HG02938 (cell line): ENCODE measurements at regions not wholly inside any gene's neighbourhood (a gene's known extent, or its start where the extent isn't known, plus 50 kb on each side); places are given as distances from the start of the nearest gene placed in this dataset.
"Not testable (repeated sequence)": the region's sequence is repeated elsewhere in the genome, so short reads cannot be mapped to it uniquely, and the experiment has no call there.

ENCODE experiments used
- ATAC-seq: cut with Tn5 transposase; IDR thresholded peaks from one replicate; pipeline ENCODE4 v1.9.1; 2021; ENCODE audit warnings: mild to moderate bottlenecking, moderate library complexity; ENCODE audit not compliant: unreplicated experiment

DNA sequence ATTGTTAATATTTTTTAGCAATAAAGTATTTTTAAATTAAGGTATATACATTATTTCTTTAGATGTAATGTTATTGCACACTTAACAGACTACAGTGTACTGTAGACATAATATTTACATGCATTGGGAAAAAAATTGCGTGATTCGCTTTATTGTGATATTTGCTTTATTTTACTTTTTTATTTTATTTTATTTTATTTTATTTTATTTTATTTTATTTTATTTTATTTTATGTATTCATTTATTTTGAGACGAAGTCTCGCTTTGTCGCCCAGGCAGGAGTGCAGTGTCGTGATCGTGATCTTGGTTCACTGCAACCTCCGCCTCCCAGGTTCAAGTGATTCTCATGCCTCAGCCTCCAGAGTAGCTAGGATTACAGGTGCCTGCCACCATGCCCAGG lies 1522.7 kb downstream of the AMY1C start:
- not testable (repeated sequence) for ATAC-seq

DNA sequence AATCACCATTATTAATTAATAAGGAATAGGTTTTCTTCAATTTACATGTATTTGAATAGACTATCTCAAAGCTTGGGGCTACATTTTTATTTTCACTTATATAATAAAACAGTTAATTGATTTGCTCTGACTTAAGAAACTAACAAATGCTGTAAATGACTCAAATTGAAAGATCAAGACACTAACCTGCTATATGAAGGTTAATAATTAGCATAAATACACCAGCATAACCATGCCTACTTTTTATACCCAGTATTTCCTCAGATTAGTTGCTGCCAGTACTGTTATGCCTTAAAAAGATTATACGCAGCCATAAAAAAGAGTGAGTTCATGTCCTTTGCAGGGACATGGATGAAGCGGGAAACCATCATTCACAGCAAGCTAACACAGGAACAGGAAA lies 1545.1 kb downstream of the AMY1C start:
- ATAC-seq: no peak

DNA sequence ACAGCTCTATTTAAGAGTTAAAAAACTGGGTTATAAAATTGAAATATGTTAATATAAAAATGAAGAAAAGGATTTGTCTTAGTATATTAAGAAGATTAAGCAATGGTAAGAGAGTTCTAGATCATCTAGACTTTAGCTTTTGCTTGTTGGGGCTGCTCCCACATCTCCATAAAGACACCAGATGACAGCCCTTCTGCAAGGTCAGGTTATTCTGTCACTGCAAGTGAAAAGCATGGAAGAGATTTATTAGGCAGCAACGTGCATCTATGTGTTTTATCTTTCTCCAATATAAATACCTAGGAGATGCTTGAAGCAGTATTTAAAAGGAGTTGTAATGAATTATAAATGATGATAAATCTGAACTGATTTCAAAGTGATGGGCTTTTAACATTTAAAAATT lies 1560.4 kb downstream of the AMY1C start:
- no peak for ATAC-seq

DNA sequence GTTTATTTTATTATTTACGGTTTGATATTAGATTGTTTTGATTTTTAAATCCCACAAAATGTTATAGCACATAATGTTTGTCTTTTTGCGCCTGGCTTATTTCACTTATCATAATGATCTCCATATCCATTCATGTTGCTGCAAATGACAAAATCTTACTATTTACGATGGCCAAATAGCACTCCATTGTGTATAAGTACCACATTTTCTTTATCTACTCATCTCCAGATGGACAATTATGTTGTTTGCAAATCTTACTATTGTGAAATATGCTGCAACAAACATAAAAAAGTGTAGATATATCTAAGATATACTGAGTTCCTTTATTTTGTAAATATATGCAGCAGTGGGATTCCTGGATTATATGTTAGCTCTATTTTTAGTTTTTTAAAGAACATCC lies 1568.3 kb downstream of the AMY1C start:
- no peak for ATAC-seq

DNA sequence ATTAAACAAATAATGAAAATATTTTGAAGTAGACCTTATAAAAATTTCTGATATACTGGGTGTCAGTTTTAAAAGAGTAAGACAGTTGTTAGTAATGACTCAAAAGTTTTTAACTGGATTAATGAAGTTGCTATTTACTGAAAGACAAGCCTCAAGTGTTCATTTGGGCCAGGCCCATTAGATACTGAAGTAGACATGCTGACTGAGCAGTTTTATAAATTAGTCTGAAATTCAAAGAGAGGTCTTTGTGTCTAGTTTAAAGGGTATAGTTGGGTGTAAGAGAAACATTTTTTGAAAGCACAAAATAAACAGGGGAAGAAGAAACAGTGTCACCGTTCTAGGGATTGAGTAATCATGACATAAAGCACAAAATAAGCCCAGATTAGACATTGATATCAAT lies 1577.2 kb downstream of the AMY1C start:
- no peak for ATAC-seq

GRCh38 chr1:105337420-105337819 lies 1587.7 kb downstream of the AMY1C start:
- ATAC-seq: no peak

DNA sequence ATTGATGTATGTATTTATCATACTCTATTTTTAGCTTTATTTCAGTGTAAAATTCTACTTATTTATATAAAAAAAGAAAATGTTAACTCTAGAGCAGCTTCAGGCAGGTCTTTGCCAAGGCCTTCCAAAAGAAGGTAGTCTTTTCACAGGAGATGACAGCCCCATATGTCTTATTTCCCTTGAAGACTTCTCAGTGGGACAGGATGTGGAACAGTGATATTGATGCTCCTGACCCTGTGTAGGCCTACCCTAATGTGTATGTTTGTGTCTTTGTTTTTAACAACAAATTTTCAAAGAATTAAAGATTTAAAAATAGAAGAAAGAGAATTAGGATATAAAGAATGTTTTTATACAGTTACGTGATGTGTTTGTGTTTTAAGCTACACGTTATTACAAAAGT lies 1593.6 kb downstream of the AMY1C start:
- ATAC-seq: no peak

- no peak for ATAC-seq
Measured at GRCh38 chr1:105359457-105359856, 1609.8 kb downstream of the AMY1C start.

DNA sequence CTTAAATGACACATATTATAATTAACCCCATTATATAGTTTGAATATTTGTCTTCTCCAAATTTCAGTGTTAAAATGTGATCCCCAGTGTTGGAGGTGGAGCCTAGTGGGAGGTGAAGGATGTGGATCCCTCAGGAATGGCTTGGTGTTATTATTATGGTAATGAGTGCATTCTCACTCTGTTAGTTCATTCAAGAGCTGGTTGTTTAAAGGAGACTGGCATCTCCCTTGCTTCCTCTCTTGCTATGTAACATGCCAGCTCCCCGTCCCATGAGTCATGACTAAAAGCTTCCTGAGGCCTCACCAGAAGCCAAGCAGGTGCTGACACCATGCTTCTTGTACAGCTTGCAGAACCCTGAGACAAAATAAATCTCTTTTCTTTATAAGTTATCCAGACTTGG lies 1612.7 kb downstream of the AMY1C start:
- no peak for ATAC-seq

GRCh38 chr1:105368446-105368845 lies 1618.7 kb downstream of the AMY1C start:
- ATAC-seq: no peak

DNA sequence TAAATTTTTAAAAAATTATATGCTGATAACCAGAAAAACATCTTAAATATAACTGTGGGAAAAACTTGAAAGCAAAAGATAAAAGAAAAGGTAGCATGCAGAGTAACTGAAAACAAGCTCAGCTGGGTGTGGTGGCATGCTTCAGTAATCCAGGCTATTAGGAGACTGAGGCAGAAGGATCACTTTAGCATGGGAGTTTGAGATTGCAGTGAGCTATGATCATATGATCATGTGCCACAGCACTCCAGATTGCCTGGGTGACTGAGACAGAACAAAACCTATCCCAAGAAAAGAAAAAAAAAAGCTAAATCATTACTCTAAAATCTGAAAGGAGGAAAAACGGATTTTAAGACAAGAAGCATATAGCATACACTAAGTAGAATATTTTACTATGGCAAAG lies 1624.0 kb downstream of the AMY1C start:
- no peak for ATAC-seq

DNA sequence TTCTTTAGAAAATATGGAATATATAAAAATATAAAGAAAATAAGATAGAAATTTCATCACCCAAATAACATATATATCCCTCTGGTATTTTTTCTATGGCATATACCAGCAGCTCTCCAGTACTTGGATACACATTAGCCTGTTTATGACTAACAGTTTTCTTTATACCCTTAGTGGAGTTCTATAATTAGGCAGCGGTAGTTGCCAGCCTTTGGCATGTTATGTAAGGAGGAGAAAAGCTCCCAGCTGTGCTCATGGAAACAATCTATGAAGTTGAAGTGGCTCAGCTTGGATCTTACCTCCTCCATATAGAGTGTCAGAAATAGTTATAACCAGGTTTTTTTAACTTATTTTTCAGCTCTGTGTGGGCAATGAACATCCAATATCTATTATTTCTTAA lies 1636.8 kb downstream of the AMY1C start:
- no peak for ATAC-seq

DNA sequence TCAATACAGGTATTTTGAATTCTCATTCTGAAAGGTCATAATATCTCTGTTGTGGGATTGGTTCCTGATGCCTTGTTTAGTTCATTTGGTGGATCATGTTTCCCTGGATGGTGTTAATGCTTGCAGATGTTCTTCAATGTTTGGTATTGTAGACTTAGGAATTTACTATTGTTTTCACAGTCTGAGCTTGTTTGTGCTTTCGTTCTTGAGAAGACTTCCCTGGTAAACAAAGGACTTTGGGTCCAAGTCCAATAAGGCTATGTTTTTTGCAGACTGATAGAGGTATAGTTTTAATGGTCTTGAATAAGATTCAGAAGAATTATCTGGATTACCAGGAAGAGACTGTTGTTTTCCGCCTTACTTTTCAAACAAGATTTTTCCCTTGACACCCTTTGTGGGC lies 1646.3 kb downstream of the AMY1C start:
- ATAC-seq: no peak

DNA sequence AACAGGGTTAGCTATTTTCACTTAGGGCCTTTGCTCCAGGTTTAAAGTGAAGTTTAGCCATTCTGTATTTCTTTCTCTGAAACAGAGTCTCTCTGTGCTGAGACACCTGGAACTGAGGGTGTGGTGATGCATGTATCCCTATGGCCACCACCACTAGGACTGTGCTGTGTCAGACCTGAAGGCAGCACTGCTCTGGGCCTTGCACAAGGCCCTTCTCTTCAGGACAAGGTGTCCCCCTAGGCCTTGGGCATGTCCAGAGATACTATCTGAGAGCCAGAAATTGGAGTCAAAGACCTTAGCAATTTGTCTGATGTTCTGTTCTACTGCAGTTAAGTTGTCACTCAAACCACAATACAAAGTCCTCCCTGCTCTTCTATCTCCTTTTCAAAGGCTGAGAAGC lies 1649.2 kb downstream of the AMY1C start:
- ATAC-seq: no peak

DNA sequence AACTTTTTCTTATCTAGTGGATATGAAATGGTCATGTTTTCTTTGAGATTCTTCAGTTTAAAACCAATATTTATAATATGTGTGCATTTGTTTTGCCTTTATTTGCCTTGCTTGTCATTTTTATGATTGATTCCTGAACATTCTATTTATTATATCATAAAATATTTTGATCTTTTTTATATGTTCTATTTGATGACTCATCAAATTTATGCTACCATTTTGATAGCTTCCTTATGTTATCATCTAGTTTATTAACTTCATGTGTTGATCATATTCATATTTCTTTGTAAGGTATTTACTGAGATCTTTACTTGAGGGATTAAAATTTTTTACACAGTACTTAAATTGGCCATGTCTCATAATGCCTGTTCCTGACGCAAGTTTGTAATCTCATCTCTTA lies 1650.0 kb downstream of the AMY1C start:
- no peak for ATAC-seq

GRCh38 chr1:105416261-105416660 lies 1640.2 kb upstream of the PRMT6 start:
- ATAC-seq: no peak

DNA sequence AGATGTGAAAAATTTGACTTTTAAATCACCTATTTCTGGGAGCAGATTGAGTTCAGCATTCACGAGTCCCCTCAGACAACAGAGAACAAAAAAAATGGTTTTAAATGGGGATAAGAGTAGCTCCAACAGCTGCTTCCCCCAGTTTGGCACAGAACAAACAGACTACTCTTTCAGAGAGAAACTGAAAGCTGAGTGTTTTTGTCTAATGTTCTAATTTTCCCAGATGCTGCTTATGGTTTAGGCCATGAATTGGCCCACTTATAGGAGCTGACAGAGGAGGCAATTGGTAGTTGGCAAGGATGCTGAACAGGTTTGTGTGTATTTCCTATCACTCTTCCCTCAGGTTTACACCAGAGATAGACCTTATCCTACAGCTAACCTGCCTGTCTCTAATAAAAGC lies 1637.4 kb upstream of the PRMT6 start:
- no peak for ATAC-seq

DNA sequence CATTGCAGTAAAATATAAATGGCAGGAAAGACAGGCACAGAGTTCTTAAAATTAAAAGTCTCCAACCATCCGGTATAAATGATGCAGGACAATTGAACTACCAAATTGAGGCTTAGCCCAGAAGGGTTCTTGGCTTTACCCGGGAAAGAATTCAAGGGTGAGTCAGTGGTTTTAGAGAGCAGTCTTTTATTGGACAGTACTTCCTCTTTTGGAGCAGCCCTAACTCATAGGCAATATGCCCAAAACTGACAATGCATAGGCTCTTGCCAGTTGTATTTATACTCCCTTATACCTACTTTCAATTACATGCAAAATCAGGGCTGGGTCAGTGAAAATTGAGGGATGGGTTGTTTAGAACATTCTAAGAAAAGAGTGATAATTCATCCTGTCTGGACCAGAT lies 1628.9 kb upstream of the PRMT6 start:
- no peak for ATAC-seq

DNA sequence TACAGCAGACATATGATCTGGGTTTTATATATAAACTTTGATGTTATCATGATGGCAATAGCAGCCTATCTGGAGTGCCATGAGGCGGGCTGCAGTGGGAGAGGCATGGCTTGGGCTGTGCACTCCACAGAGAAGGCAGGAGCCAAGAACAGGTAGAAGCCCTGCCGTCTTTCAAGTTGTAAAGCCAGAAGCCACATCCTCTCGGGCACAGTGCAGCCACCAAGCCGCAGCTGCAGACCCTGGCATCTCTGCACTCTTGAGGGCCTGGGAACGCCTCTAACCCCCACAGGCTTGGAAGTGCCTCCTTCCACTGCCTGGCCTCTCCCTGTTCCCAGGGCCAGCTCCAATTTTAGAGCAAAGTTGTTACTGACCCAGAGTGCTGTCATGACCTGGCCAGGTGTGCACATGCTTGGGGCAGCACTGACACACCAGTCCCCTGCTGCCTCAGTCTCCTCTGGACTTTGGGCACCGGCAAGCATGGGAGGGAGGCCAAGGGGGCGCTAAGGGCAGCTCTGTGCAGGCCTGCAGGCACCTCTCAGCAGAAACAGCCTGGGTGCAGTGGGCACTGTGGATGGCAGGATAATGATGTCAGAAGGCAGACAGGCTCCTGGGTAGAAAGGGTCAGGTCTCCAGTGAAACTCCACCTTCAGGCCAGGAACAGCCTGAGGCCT lies 1619.8 kb upstream of the PRMT6 start:
- ATAC-seq: no peak

DNA sequence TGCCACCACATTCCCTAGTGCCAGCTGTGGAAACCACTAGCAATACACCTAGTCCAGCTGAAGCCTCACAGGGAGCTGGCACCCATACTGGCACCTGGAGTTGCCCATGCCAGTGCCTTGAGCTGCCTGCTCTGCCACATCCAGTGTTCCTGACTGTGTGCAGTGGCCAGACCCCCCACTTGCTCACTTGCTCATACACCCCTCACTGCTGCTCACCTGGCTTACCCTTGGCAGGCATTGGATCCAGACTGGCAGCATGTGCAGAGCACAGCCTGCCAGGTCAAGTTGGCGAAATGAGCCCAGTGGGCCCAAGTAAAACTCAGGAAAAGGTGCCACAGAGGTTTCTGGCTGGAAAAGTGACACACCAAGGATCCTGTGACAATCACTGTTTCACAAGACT lies 1618.6 kb upstream of the PRMT6 start:
- ATAC-seq: no peak

GRCh38 chr1:105442901-105443300 lies 1613.6 kb upstream of the PRMT6 start:
- no peak for ATAC-seq

DNA sequence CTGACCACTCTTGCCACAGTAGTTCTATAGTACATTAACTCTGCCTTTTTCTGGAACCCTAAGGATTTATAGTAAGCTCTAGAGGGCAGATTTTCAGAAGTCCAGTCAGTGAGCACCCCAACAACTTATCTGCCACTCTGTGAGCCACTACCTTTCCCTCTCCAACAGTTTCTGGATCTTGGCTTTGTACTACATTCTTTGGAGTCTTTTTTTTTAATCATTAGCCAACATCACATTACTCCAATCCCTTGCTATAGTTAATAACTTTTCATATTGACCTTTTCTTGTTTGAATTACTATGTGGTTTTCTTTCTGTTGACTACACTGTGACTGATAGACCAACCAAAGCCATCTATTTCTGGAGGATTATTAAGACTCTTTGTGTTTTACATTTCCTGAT lies 1596.7 kb upstream of the PRMT6 start:
- no peak for ATAC-seq

DNA sequence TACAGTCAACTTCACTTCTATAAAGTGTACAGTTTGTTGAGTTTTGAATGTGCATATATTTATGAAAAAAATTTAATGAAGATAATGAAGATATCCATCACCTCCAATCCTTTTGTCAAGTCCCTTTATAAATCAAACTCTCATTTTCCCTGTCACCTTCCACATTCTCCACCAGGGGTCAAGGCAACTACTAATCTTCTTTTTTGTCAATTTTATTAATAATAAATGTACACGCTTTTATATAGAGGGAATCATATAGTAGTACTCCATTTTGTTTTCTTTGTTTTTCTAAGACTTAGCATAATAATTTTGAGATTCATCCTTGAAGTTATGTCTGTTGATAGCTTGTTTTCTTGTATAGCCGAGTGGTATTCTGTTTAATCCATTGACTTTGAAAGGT lies 1594.2 kb upstream of the PRMT6 start:
- no peak for ATAC-seq

DNA sequence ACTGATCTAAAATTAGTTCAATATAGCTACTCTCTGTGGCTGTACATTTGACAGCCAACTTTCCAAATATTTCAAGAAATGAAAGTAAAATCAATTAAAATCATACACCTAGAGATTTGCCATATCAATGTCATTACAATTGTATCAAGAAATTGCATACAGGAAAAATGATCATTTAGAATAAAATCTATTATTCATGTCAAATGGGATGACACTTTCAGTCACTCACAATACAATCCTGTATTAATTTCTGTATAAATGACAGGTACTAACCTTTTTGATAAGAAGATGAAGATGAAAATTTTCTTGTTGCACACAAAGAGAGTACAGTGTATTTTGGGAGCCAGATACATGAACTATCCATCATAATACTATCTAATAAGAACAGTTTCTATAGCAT lies 1588.9 kb upstream of the PRMT6 start:
- ATAC-seq: no peak
